ENCODE measurements at regions not wholly inside any gene's neighbourhood (a gene's known extent, or its start where the extent isn't known, plus 50 kb on each side); places are given as distances from the start of the nearest gene placed in this dataset.
"Not testable (repeated sequence)": the region's sequence is repeated elsewhere in the genome, so short reads cannot be mapped to it uniquely, and the experiment has no call there.

DNA sequence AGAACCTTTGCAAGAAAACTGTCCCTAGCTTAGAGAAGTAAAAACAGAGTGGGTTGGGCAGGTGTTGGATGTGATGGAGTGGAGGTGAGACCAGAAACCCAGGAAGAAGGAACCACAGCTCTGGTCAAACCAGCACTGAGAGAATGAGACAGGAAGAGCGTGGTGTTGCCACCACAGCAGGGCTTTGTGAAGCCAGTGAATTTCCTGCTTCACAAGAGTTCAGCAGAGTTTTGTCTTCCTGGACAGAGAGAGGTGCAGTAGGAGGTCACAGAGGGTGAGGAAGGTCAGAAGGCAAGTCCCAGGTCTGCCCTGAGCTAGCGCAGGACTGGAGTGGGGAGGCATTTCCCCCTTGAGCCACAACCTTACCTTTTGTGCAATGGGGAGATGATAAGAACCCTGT, 2306.2 kb upstream of the ACO1 start:
- Histone ChIP-seq H3K27ac (no peak overlapping the region), H3K4me3 (no peak overlapping the region), H3K36me3 (no peaks in the 10 kb centered on the region), H3K9me3 (peaks cover 0 to 9% (median 3%) of the 10 kb centered on the region in 3 donors), H3K4me1 (no peaks in the 10 kb centered on the region), H3K27me3 (no peaks in the 10 kb centered on the region)
- DNase-seq: no peak
- WGBS, 2 donors: 43 to 72% methylated on average over 1 to 2 of the region's 2 CpGs
- intact Hi-C loops (cut with DNase I): no loop called here
- TF ChIP-seq POLR2A (IDR thresholded peaks at IDR 0.05): no peak
- TF ChIP-seq, protein P1, sequence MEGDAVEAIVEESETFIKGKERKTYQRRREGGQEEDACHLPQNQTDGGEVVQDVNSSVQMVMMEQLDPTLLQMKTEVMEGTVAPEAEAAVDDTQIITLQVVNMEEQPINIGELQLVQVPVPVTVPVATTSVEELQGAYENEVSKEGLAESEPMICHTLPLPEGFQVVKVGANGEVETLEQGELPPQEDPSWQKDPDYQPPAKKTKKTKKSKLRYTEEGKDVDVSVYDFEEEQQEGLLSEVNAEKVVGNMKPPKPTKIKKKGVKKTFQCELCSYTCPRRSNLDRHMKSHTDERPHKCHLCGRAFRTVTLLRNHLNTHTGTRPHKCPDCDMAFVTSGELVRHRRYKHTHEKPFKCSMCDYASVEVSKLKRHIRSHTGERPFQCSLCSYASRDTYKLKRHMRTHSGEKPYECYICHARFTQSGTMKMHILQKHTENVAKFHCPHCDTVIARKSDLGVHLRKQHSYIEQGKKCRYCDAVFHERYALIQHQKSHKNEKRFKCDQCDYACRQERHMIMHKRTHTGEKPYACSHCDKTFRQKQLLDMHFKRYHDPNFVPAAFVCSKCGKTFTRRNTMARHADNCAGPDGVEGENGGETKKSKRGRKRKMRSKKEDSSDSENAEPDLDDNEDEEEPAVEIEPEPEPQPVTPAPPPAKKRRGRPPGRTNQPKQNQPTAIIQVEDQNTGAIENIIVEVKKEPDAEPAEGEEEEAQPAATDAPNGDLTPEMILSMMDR (IDR thresholded peaks at IDR 0.05): no peak

DNA sequence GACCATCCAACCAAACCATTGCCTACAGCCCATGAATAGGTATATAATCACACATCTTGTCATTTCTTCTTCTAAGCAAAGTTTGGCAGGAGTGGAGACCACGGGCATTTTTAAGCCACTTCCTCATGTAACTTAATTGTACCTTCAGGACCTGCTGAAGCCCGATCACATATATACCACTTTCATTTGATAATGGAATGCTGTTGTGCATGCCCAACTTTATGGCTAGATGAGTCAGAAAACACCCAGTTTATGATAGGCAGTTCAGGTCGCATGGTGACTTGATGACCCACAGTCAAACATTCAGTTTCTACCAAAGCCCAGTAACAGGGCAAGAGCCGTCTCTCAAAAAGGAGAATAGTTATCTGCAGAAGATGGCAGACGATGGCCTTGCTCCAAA, 2295.0 kb upstream of the ACO1 start:
- no peak overlapping the region for H3K27ac ChIP-seq
- H3K27me3 ChIP-seq: no peaks in the 10 kb centered on the region
- no peak for DNase-seq
- H3K4me3 ChIP-seq: no peak overlapping the region
- no peaks in the 10 kb centered on the region for H3K9me3 ChIP-seq
- 72 to 82% methylated on average over 3 to 5 of the region's 5 CpGs for WGBS, 2 donors
- no peaks in the 10 kb centered on the region for H3K36me3 ChIP-seq
- intact Hi-C loops (cut with DNase I): no loop called here
- TF ChIP-seq, protein P1 (IDR thresholded peaks at IDR 0.05): no peak
- TF ChIP-seq POLR2A (IDR thresholded peaks at IDR 0.05): no peak
- no peaks in the 10 kb centered on the region for H3K4me1 ChIP-seq

DNA sequence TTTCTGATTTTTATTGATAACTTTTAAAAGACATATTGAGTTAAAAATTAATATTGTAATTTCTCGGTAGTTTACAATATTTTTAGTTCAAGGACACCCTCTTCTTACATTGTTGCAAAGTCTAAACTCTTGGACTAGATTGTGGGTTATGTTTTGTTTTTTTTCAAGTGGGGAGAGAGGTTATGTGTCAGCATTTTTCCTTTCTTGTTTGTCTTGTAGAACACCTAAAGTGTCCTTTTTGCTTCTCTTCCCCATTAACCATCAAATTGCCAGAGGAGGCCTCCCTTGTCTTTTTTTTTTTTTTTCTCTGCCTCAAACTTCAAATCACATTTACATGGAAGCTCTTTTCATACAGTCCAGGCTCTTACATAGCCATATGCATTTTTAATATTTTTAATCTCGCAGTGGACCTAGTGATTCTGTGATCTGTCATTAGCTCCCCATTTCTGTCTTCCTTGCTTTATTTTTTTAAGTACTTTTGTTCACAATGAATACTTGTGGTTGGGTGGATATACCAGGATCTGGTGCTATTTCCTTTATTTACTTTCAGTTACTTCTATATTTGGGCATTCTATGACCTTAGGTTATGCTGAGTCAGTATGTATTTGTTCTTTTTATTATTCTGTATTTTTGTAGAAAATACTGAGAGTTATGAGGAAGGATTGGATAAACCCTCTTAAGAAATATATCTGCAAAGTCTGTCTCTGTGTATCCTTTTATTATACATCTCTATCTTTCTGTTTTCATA, 2280.6 kb upstream of the ACO1 start:
- no peak for TF ChIP-seq POLR2A (IDR thresholded peaks at IDR 0.05)
- TF ChIP-seq, protein P1 (IDR thresholded peaks at IDR 0.05): no peak
- no peak for DNase-seq
- WGBS, 2 donors: 50 to 86% methylated on average over 2 of the region's 2 CpGs
- no peaks in the 10 kb centered on the region for H3K27me3 ChIP-seq
- intact Hi-C loops (cut with DNase I): no loop called here
- H3K4me1 ChIP-seq: no peaks in the 10 kb centered on the region
- H3K36me3 ChIP-seq: no peaks in the 10 kb centered on the region
- H3K9me3 ChIP-seq: no peaks in the 10 kb centered on the region
- H3K27ac ChIP-seq: no peak overlapping the region
- no peak overlapping the region for H3K4me3 ChIP-seq

DNA sequence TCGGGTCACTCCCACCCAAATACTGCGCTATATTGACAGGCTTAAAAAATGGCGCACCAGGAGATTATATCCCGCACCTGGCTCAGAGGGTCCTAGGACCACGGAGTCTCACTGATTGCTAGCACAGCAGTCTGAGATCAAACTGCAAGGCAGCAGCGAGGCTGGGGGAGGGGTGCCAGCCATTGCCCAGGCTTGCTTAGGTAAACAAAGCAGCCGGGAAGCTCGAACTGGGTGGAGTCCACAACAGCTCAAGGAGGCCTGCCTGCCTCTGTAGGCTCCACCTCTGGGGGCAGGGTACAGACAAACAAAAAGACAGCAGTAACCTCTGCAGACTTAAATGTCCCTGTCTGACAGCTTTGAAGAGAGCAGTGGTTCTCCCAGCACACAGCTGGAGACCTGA, 2277.3 kb upstream of the ACO1 start:
- H3K9me3 ChIP-seq; H3K4me1 ChIP-seq; H3K4me3 ChIP-seq; DNase-seq; intact Hi-C loops (cut with DNase I); H3K36me3 ChIP-seq; H3K27ac ChIP-seq; H3K27me3 ChIP-seq: not testable (repeated sequence)
- WGBS, 2 donors: 33 to 69% methylated on average over 1 to 8 of the region's 8 CpGs

DNA sequence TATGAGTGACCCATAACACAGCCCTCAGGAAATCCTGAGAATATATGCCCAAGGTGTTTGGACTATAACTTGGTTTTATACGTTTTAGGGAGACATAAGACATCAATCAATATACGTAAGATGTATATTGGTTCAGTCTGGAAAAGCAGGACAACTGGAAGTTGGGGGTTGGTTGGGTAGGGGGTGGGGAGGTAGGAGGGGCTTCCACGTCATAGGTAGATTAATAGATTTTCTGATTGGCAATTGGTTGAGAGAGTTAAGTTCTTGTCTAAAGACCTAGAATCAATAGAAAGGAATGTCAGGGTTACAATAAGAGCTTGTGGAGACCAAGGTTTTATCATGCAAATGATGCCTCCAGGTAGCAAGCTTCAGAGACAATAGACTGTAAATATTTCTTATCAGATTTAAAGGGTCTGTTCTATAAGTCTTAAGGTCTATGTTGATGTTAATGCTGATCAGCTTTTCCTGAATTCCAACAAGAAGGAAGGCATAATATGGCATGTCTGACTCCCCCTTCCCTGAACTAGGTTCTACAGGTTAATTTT, 2267.7 kb upstream of the ACO1 start:
- Histone ChIP-seq H3K27ac (no peak overlapping the region), H3K27me3 (no peaks in the 10 kb centered on the region), H3K4me3 (no peak overlapping the region), H3K4me1 (no peaks in the 10 kb centered on the region), H3K36me3 (no peaks in the 10 kb centered on the region), H3K9me3 (no peaks in the 10 kb centered on the region)
- TF ChIP-seq POLR2A (IDR thresholded peaks at IDR 0.05): no peak
- TF ChIP-seq, protein P1 (IDR thresholded peaks at IDR 0.05): no peak
- no peak for DNase-seq
- intact Hi-C loops (cut with DNase I): no loop called here
- WGBS, 2 donors: 74% methylated on average over 3 of the region's 3 CpGs
